ENCODE measurements at regions not wholly inside any gene's neighbourhood (a gene's known extent, or its start where the extent isn't known, plus 50 kb on each side); places are given as distances from the start of the nearest gene placed in this dataset.
"Not testable (repeated sequence)": the region's sequence is repeated elsewhere in the genome, so short reads cannot be mapped to it uniquely, and the experiment has no call there.

- FAIRE-seq, result no peak
- no peak for DNase-seq (ENCODE audit: low spot score)
Measured at GRCh38 chr22:22946131-22946530, 58.5 kb downstream of the IGLL5 start.

- no peak for DNase-seq (ENCODE audit: low spot score)
- FAIRE-seq, result no peak
Measured at GRCh38 chr22:22948651-22949571, 61.3 kb downstream of the IGLL5 start.

- no peak for FAIRE-seq
- no peak for DNase-seq (ENCODE audit: low spot score)
Measured at GRCh38 chr22:22949953-22950352, 62.3 kb downstream of the IGLL5 start.

- no peak for DNase-seq (ENCODE audit: low spot score)
- no peak for FAIRE-seq
Measured at GRCh38 chr22:22951035-22951434, 63.4 kb downstream of the IGLL5 start.

- FAIRE-seq (no peak), DNase-seq (ENCODE audit: low spot score) (no peak)
Measured at GRCh38 chr22:22952531-22953280, 65.1 kb downstream of the IGLL5 start.

GRCh38 chr22:22953791-22954190, 66.2 kb downstream of the IGLL5 start:
- FAIRE-seq, result no peak
- DNase-seq (ENCODE audit: low spot score), result no peak

GRCh38 chr22:22954656-22955055, 67.0 kb downstream of the IGLL5 start:
- DNase-seq (ENCODE audit: low spot score), result no peak
- no peak for FAIRE-seq

GRCh38 chr22:22955276-22955798, 67.7 kb downstream of the IGLL5 start:
- no peak for DNase-seq (ENCODE audit: low spot score)
- FAIRE-seq, result no peak

- DNase-seq (ENCODE audit: low spot score) (peak; percentile 34), FAIRE-seq (no peak)
Measured at GRCh38 chr22:22955866-22956535, 68.4 kb downstream of the IGLL5 start.

- FAIRE-seq, result no peak
- DNase-seq (ENCODE audit: low spot score), result no peak
Measured at GRCh38 chr22:22957090-22957489, 69.5 kb downstream of the IGLL5 start.

- FAIRE-seq (no peak), DNase-seq (ENCODE audit: low spot score) (no peak)
Measured at GRCh38 chr22:22958621-22959020, 71.0 kb downstream of the IGLL5 start.

- peak; percentile 48 for DNase-seq (ENCODE audit: low spot score)
- peak; percentile 38 for FAIRE-seq
Measured at GRCh38 chr22:22959147-22959827, 71.7 kb downstream of the IGLL5 start.

GRCh38 chr22:22960307-22960706, 72.7 kb downstream of the IGLL5 start:
- no peak for DNase-seq (ENCODE audit: low spot score)
- FAIRE-seq, result no peak

- no peak for FAIRE-seq
- no peak for DNase-seq (ENCODE audit: low spot score)
Measured at GRCh38 chr22:22961574-22961973, 74.0 kb downstream of the IGLL5 start.

GRCh38 chr22:22968366-22968765, 80.8 kb downstream of the IGLL5 start:
- DNase-seq (ENCODE audit: low spot score), result no peak

GRCh38 chr22:22972605-22973004, 85.0 kb downstream of the IGLL5 start:
- FAIRE-seq; DNase-seq (ENCODE audit: low spot score): not testable (repeated sequence)

More at GRCh38 chr22:22968366-22968765, 80.8 kb downstream of the IGLL5 start:
- no peak for FAIRE-seq

- DNase-seq (ENCODE audit: low spot score), result no peak
- no peak for FAIRE-seq
Measured at GRCh38 chr22:22973336-22973735, 85.7 kb downstream of the IGLL5 start.

- FAIRE-seq (no peak), DNase-seq (ENCODE audit: low spot score) (no peak)
Measured at GRCh38 chr22:22974156-22974555, 86.5 kb downstream of the IGLL5 start.

GRCh38 chr22:22974795-22975580, 87.4 kb downstream of the IGLL5 start:
- no peak for FAIRE-seq
- DNase-seq (ENCODE audit: low spot score), result no peak

Measured in RCC 7860 (cell line).